Kidney (tissue), 13 donors: ENCODE measurements at regions not wholly inside any gene's neighbourhood (a gene's known extent, or its start where the extent isn't known, plus 50 kb on each side); places are given as distances from the start of the nearest gene placed in this dataset.

Source experiments
- DNase-seq, 5 donors: peaks; one replicate each; pipeline ENCODE4 v3.0.0-alpha.2; 2013 to 2020
- FAIRE-seq: peaks from 2 replicates; lab custom pipeline; 2012; peaks lifted over from hg19 to GRCh38; lab: Jason Lieb, UNC
- H3K27ac ChIP-seq, 2 donors: one replicate each; pipeline ENCODE4 v1.7.0; 2013; ENCODE audit warnings: low read depth in 2 of 2, low read length in 2 of 2, inconsistent platforms in 1 of 2
- H3K27me3 ChIP-seq: one replicate; pipeline ENCODE4 v1.7.1; 2013; ENCODE audit warnings: low read length, inconsistent platforms; ENCODE audit not compliant: control insufficient read depth, insufficient read depth
- H3K36me3 ChIP-seq, 3 donors: one replicate each; pipeline versions ENCODE4 v1.7.0 to v1.7.1; 2013; ENCODE audit warnings: low read length in 3 of 3, control low read depth in 1 of 3, inconsistent platforms in 1 of 3; ENCODE audit not compliant: insufficient read depth in 3 of 3, control insufficient read depth in 2 of 3
- H3K4me1 ChIP-seq, 3 donors: one replicate each; pipeline versions ENCODE4 v1.7.0 to v1.7.1; 2013; ENCODE audit warnings: low read length in 3 of 3, inconsistent platforms in 1 of 3, low read depth in 1 of 3; ENCODE audit not compliant: control insufficient read depth in 2 of 3, insufficient read depth in 2 of 3
- H3K4me3 ChIP-seq, 3 donors: one replicate each; pipeline versions ENCODE4 v1.7.0 to v1.8.1; 2013; ENCODE audit warnings: low read length in 3 of 3, control low read depth in 1 of 3, inconsistent platforms in 1 of 3
- H3K9ac ChIP-seq, 3 donors: one replicate each; pipeline versions ENCODE4 v1.7.0 to v1.7.1; 2013; ENCODE audit warnings: low read length in 3 of 3, control low read depth in 1 of 3, inconsistent platforms in 1 of 3
- H3K9me3 ChIP-seq, 3 donors: one replicate each; pipeline versions ENCODE4 v1.7.0 to v1.7.1; 2013; ENCODE audit warnings: low read length in 3 of 3, control low read depth in 1 of 3, inconsistent platforms in 1 of 3; ENCODE audit not compliant: control insufficient read depth in 2 of 3, insufficient read depth in 1 of 3
- intact Hi-C: fragments of 100-400 bp; cut with DNase I; formaldehyde crosslinking; loops from one replicate; pipeline ENCODE4 v1.11.1; 2022
- TF ChIP-seq, protein P1 (sequence below): IDR thresholded peaks from 3 replicates; pipeline ENCODE4 v1.5.1; 2012; ENCODE audit warnings: mild to moderate bottlenecking, moderate library complexity, borderline replicate concordance; ENCODE audit not compliant: insufficient read depth; ENCODE audit errors: extremely low read depth
- donor health status: control.
- donor health status: control.
- donor health status: control.
- donor health status: control.
- donor health status: control.
- donor health status: DM: yes; HTN: yes; CAD: no.
- donor health status: Normal renal cell carcinoma (clear cell type).

DNA sequence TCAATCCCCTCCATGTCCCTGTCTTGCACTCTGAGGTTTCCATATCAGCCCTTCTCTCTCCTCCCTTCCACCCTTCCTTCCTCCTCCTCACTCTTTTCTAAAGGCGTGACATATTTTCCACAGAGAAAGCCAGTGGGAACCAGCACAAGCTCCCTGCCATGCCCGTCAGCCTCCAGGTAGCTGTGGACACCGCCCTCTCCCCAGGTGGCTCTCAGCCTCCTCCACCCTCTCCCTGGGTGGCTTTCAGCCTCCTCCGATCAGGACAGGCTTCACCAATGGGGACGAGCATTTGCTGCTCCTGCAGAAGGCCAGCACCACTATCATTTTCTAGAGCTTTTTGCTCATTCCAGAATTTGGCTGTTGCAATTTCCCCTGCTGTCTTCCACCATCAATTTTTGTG is 236.6 kb downstream of the GADD45G start:
- intact Hi-C loops = no loop called here
- FAIRE-seq = no peak
- TF ChIP-seq, protein P1, sequence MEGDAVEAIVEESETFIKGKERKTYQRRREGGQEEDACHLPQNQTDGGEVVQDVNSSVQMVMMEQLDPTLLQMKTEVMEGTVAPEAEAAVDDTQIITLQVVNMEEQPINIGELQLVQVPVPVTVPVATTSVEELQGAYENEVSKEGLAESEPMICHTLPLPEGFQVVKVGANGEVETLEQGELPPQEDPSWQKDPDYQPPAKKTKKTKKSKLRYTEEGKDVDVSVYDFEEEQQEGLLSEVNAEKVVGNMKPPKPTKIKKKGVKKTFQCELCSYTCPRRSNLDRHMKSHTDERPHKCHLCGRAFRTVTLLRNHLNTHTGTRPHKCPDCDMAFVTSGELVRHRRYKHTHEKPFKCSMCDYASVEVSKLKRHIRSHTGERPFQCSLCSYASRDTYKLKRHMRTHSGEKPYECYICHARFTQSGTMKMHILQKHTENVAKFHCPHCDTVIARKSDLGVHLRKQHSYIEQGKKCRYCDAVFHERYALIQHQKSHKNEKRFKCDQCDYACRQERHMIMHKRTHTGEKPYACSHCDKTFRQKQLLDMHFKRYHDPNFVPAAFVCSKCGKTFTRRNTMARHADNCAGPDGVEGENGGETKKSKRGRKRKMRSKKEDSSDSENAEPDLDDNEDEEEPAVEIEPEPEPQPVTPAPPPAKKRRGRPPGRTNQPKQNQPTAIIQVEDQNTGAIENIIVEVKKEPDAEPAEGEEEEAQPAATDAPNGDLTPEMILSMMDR = no peak

DNA sequence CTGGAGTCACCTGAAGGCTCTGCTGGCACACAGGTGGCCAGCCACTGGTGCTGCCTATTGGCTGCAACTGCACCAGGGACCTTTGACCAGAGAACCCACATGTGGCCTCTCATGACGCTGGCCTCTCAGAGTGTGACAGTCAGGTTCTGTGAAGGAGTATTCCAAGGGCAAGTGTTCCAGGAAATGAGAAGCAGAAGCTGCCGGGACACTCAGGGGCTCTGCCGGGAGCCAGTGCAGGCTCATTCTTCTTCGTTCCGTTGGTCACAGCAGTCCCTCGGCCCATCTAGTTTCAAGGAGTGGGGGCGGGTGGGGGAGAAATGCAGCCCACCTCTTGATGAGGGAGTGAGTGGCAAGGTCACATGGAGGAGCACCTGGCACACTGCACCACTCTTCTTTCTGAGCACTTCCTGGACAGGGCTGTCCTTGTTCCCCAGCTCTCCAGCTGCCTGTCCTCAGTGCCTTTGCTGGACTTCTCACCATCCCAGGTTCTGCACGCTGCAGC is 237.5 kb downstream of the GADD45G start:
- Histone ChIP-seq H3K4me3 (no peak overlapping the region), H3K9me3 (no peaks in the 10 kb centered on the region), H3K27ac (no peak overlapping the region), H3K36me3 (no peaks in the 10 kb centered on the region), H3K4me1 (peaks cover 0 to 4% (median 0%) of the 10 kb centered on the region in 3 donors), H3K9ac (no peak overlapping the region), H3K27me3 (no peaks in the 10 kb centered on the region)
- DNase-seq (peak in 3 of 5 donors; percentile 33 to 62 (median 48)), FAIRE-seq (no peak)
- intact Hi-C loops = no loop called here
- TF ChIP-seq, protein P1 = no peak

More for the DNA sequence above, 236.6 kb downstream of the GADD45G start:
- no peaks in the 10 kb centered on the region for H3K9me3 ChIP-seq
- H3K27ac ChIP-seq = no peak overlapping the region
- no peaks in the 10 kb centered on the region for H3K36me3 ChIP-seq
- peaks cover 0 to 4% (median 0%) of the 10 kb centered on the region in 3 donors for H3K4me1 ChIP-seq
- H3K4me3 ChIP-seq = no peak overlapping the region
- DNase-seq = no peak
- H3K27me3 ChIP-seq = no peaks in the 10 kb centered on the region
- no peak overlapping the region for H3K9ac ChIP-seq

- no peak overlapping the region for H3K4me3 ChIP-seq
- H3K27ac ChIP-seq = no peak overlapping the region
- no peak for DNase-seq
- FAIRE-seq = no peak
- intact Hi-C loops = no loop called here
- H3K9me3 ChIP-seq = no peaks in the 10 kb centered on the region
- no peaks in the 10 kb centered on the region for H3K27me3 ChIP-seq
- TF ChIP-seq, protein P1 = no peak
- H3K36me3 ChIP-seq = no peaks in the 10 kb centered on the region
- no peak overlapping the region for H3K9ac ChIP-seq
- peaks cover 0 to 4% (median 0%) of the 10 kb centered on the region in 3 donors for H3K4me1 ChIP-seq
Measured at GRCh38 chr9:89843074-89843473, 238.3 kb downstream of the GADD45G start.

DNA sequence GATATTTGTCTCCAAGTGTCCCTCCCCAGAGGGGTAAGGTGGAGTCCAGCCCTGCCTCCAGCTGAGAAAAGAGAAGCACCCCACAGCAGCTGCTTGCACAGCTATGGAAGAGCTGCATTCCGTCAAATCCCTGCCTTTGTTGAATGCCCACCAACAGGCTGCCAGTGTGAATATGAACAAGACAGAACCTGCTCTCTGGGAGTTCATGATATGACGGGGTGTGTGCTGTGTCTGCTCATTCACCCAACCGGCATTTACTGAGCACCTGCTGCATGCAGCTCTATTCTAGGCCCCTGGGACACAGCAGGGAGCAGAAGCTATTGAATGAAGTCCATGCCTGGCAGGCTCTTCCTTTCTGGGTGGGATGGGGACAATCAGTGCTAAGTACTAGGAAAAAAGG is 238.8 kb downstream of the GADD45G start:
- TF ChIP-seq, protein P1 = no peak
- Histone ChIP-seq H3K36me3 (no peaks in the 10 kb centered on the region), H3K9me3 (no peaks in the 10 kb centered on the region), H3K4me3 (no peak overlapping the region), H3K4me1 (peaks cover 0 to 4% (median 0%) of the 10 kb centered on the region in 3 donors), H3K27me3 (no peaks in the 10 kb centered on the region), H3K9ac (no peak overlapping the region), H3K27ac (no peak overlapping the region)
- FAIRE-seq (no peak), DNase-seq (no peak)
- intact Hi-C loops = no loop called here
